ENCODE measurements at regions not wholly inside any gene's neighbourhood (a gene's known extent, or its start where the extent isn't known, plus 50 kb on each side); places are given as distances from the start of the nearest gene placed in this dataset.

GRCh38 chr1:58891347-58891746 is 107.5 kb upstream of the JUN start:
- no peak overlapping the region for H3K27ac ChIP-seq (ENCODE audit: low read length)
- DNase-seq, result no peak
- no peaks in the 10 kb centered on the region for H3K79me2 ChIP-seq (ENCODE audit: low read length)
- H3K4me1 ChIP-seq (ENCODE audit: low read length), result no peaks in the 10 kb centered on the region
- H3K4me3 ChIP-seq (ENCODE audit: low read length), result no peak overlapping the region
- no peaks in the 10 kb centered on the region for H3K9me2 ChIP-seq (replicated peaks; ENCODE audit: insufficient read depth, low read length)
- no peak overlapping the region for H3K4me2 ChIP-seq (ENCODE audit: low read depth, low read length, poor library complexity, severe bottlenecking)
- H3K36me3 ChIP-seq (ENCODE audit: insufficient read depth, low read length), result no peaks in the 10 kb centered on the region
- no peaks in the 10 kb centered on the region for H4K20me1 ChIP-seq (ENCODE audit: insufficient read depth, low read depth, low read length)
- H2AFZ ChIP-seq (ENCODE audit: low read length), result no peak overlapping the region
- H3K9ac ChIP-seq (ENCODE audit: low read length), result no peak overlapping the region
- no peaks in the 10 kb centered on the region for H3K9me3 ChIP-seq (ENCODE audit: low read length)
- peaks cover 3% of the 10 kb centered on the region; the same call in 1 of the 2 replicates for H3K27me3 ChIP-seq (ENCODE audit: low read length)

GRCh38 chr1:58893257-58893869 is 109.5 kb upstream of the JUN start:
- H3K4me2 ChIP-seq (ENCODE audit: low read depth, low read length, poor library complexity, severe bottlenecking), result no peak overlapping the region
- no peaks in the 10 kb centered on the region for H3K36me3 ChIP-seq (ENCODE audit: insufficient read depth, low read length)
- H2AFZ ChIP-seq (ENCODE audit: low read length), result no peak overlapping the region
- H4K20me1 ChIP-seq (ENCODE audit: insufficient read depth, low read depth, low read length), result no peaks in the 10 kb centered on the region
- no peaks in the 10 kb centered on the region for H3K4me1 ChIP-seq (ENCODE audit: low read length)
- no peaks in the 10 kb centered on the region for H3K9me3 ChIP-seq (ENCODE audit: low read length)
- H3K9ac ChIP-seq (ENCODE audit: low read length), result no peak overlapping the region
- DNase-seq, result no peak
- no peaks in the 10 kb centered on the region for H3K79me2 ChIP-seq (ENCODE audit: low read length)
- peaks cover 3% of the 10 kb centered on the region; the same call in 1 of the 2 replicates for H3K27me3 ChIP-seq (ENCODE audit: low read length)
- H3K4me3 ChIP-seq (ENCODE audit: low read length), result no peak overlapping the region
- H3K9me2 ChIP-seq (replicated peaks; ENCODE audit: insufficient read depth, low read length), result no peaks in the 10 kb centered on the region
- H3K27ac ChIP-seq (ENCODE audit: low read length), result no peak overlapping the region

GRCh38 chr1:58895082-58895481 is 111.2 kb upstream of the JUN start:
- Histone ChIP-seq H3K9me2 (replicated peaks; ENCODE audit: insufficient read depth, low read length) (no peaks in the 10 kb centered on the region), H3K27ac (ENCODE audit: low read length) (no peak overlapping the region), H3K4me1 (ENCODE audit: low read length) (no peaks in the 10 kb centered on the region), H2AFZ (ENCODE audit: low read length) (no peak overlapping the region), H3K27me3 (ENCODE audit: low read length) (peaks cover 3% of the 10 kb centered on the region; the same call in 1 of the 2 replicates), H3K9ac (ENCODE audit: low read length) (no peak overlapping the region), H3K79me2 (ENCODE audit: low read length) (no peaks in the 10 kb centered on the region), H4K20me1 (ENCODE audit: insufficient read depth, low read depth, low read length) (no peaks in the 10 kb centered on the region), H3K36me3 (ENCODE audit: insufficient read depth, low read length) (no peaks in the 10 kb centered on the region), H3K4me3 (ENCODE audit: low read length) (no peak overlapping the region), H3K9me3 (ENCODE audit: low read length) (no peaks in the 10 kb centered on the region), H3K4me2 (ENCODE audit: low read depth, low read length, poor library complexity, severe bottlenecking) (no peak overlapping the region)
- DNase-seq, result no peak

GRCh38 chr1:58895559-58896145 is 111.8 kb upstream of the JUN start:
- DNase-seq, result no peak
- Histone ChIP-seq H3K4me2 (ENCODE audit: low read depth, low read length, poor library complexity, severe bottlenecking) (no peak overlapping the region), H4K20me1 (ENCODE audit: insufficient read depth, low read depth, low read length) (no peaks in the 10 kb centered on the region), H3K27me3 (ENCODE audit: low read length) (peaks cover 3% of the 10 kb centered on the region; the same call in 1 of the 2 replicates), H3K4me1 (ENCODE audit: low read length) (no peaks in the 10 kb centered on the region), H3K4me3 (ENCODE audit: low read length) (no peak overlapping the region), H3K9ac (ENCODE audit: low read length) (no peak overlapping the region), H3K9me3 (ENCODE audit: low read length) (no peaks in the 10 kb centered on the region), H2AFZ (ENCODE audit: low read length) (no peak overlapping the region), H3K27ac (ENCODE audit: low read length) (no peak overlapping the region), H3K36me3 (ENCODE audit: insufficient read depth, low read length) (no peaks in the 10 kb centered on the region), H3K79me2 (ENCODE audit: low read length) (no peaks in the 10 kb centered on the region), H3K9me2 (replicated peaks; ENCODE audit: insufficient read depth, low read length) (no peaks in the 10 kb centered on the region)

GRCh38 chr1:58896246-58897183 is 112.7 kb upstream of the JUN start:
- no peaks in the 10 kb centered on the region for H3K36me3 ChIP-seq (ENCODE audit: insufficient read depth, low read length)
- H3K4me2 ChIP-seq (ENCODE audit: low read depth, low read length, poor library complexity, severe bottlenecking), result no peak overlapping the region
- H3K9me2 ChIP-seq (replicated peaks; ENCODE audit: insufficient read depth, low read length), result no peaks in the 10 kb centered on the region
- no peak overlapping the region for H3K9ac ChIP-seq (ENCODE audit: low read length)
- no peak overlapping the region for H3K4me3 ChIP-seq (ENCODE audit: low read length)
- no peak overlapping the region for H3K27ac ChIP-seq (ENCODE audit: low read length)
- no peak for DNase-seq
- no peaks in the 10 kb centered on the region for H3K9me3 ChIP-seq (ENCODE audit: low read length)
- no peak overlapping the region for H2AFZ ChIP-seq (ENCODE audit: low read length)
- H3K79me2 ChIP-seq (ENCODE audit: low read length), result no peaks in the 10 kb centered on the region
- H4K20me1 ChIP-seq (ENCODE audit: insufficient read depth, low read depth, low read length), result no peaks in the 10 kb centered on the region
- no peaks in the 10 kb centered on the region for H3K4me1 ChIP-seq (ENCODE audit: low read length)
- H3K27me3 ChIP-seq (ENCODE audit: low read length), result no peaks in the 10 kb centered on the region

GRCh38 chr1:58898739-58899586 is 115.1 kb upstream of the JUN start:
- no peaks in the 10 kb centered on the region for H3K27me3 ChIP-seq (ENCODE audit: low read length)
- H3K4me2 ChIP-seq (ENCODE audit: low read depth, low read length, poor library complexity, severe bottlenecking), result no peak overlapping the region
- no peak for DNase-seq
- no peak overlapping the region for H3K27ac ChIP-seq (ENCODE audit: low read length)
- no peaks in the 10 kb centered on the region for H3K9me3 ChIP-seq (ENCODE audit: low read length)
- H3K4me3 ChIP-seq (ENCODE audit: low read length), result no peak overlapping the region
- no peak overlapping the region for H2AFZ ChIP-seq (ENCODE audit: low read length)
- H3K4me1 ChIP-seq (ENCODE audit: low read length), result peaks cover 9% of the 10 kb centered on the region
- no peaks in the 10 kb centered on the region for H3K9me2 ChIP-seq (replicated peaks; ENCODE audit: insufficient read depth, low read length)
- H3K9ac ChIP-seq (ENCODE audit: low read length), result no peak overlapping the region
- no peaks in the 10 kb centered on the region for H3K36me3 ChIP-seq (ENCODE audit: insufficient read depth, low read length)
- H3K79me2 ChIP-seq (ENCODE audit: low read length), result no peaks in the 10 kb centered on the region
- H4K20me1 ChIP-seq (ENCODE audit: insufficient read depth, low read depth, low read length), result no peaks in the 10 kb centered on the region

- Histone ChIP-seq H3K4me2 (ENCODE audit: low read depth, low read length, poor library complexity, severe bottlenecking) (no peak overlapping the region), H3K4me3 (ENCODE audit: low read length) (no peak overlapping the region), H3K9ac (ENCODE audit: low read length) (no peak overlapping the region), H4K20me1 (ENCODE audit: insufficient read depth, low read depth, low read length) (no peaks in the 10 kb centered on the region), H3K27me3 (ENCODE audit: low read length) (no peaks in the 10 kb centered on the region), H2AFZ (ENCODE audit: low read length) (no peak overlapping the region), H3K9me2 (replicated peaks; ENCODE audit: insufficient read depth, low read length) (no peaks in the 10 kb centered on the region), H3K9me3 (ENCODE audit: low read length) (no peaks in the 10 kb centered on the region), H3K79me2 (ENCODE audit: low read length) (no peaks in the 10 kb centered on the region), H3K36me3 (ENCODE audit: insufficient read depth, low read length) (no peaks in the 10 kb centered on the region), H3K27ac (ENCODE audit: low read length) (no peak overlapping the region), H3K4me1 (ENCODE audit: low read length) (peaks cover 10% of the 10 kb centered on the region)
- DNase-seq, result no peak
These were observed 115.9 kb upstream of the JUN start for GRCh38 chr1:58899587-58900271.

All from Karpas-422 (cell line).